COR-L47 (cell line): ENCODE measurements at regions not wholly inside any gene's neighbourhood (a gene's known extent, or its start where the extent isn't known, plus 50 kb on each side); places are given as distances from the start of the nearest gene placed in this dataset.

Experiments used
- DNase-seq: peaks from one replicate; lab custom pipeline; 2025; lab: John Stamatoyannopoulos, UW

DNA sequence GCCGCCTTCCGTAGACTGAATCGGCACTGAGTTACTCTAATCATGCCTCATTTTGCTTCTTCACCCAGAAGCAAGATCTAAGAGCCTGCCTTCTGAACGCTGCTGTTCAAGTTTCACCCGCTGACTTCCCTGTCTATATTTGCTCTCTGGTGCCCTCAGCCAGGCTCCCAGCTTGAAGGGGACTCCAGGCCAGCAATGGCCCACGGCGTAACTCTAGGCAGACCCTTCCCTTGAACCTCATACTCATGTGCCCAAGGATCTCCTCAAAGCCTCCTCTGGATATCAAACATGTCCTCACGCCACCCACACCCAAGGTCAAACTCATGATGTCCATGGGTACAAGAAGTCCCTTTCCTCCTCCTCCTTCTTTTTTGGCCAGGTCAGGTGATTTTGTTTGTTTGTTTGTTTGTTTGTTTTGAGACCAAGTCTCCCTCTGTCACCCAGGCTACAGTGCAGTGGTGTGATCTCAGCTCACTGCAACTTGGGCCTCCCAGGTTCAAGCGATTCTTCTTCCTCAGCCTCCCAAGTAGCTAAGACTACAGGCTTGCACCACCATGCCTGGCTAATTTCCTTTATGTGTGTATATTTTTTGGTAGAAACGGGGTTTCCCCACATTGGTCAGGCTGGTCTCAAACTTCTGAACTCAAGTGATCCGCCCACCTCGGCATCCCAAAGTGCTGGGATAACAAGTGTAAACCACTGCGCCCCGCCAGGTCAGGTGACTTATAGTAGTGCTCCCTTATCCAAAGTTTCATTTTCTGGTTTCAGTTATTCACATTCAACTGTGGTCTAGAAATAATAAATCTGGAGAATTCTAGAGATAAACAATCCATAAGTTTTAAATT, 239.0 kb downstream of the SYK start:
- DNase-seq = no peak

DNA sequence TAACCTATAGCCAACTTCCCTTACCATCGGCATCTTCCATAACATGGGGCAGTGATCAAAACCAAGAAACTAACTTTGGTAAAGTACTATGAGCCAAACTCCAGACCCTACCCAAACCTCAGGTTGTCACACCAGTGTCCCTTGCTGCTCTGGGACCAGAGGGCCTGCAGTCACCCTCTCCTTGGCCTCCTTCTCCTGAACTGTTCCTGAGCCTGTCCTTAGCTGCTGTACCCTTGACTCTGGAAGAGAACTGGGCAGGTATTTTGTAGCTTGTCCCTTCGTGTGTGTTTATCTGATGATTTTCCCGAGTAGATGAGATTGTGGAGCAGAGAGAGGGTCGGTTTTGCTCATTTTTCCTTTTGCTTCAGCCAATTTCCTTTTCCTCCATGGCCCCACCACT, 240.4 kb downstream of the SYK start:
- DNase-seq = no peak

DNA sequence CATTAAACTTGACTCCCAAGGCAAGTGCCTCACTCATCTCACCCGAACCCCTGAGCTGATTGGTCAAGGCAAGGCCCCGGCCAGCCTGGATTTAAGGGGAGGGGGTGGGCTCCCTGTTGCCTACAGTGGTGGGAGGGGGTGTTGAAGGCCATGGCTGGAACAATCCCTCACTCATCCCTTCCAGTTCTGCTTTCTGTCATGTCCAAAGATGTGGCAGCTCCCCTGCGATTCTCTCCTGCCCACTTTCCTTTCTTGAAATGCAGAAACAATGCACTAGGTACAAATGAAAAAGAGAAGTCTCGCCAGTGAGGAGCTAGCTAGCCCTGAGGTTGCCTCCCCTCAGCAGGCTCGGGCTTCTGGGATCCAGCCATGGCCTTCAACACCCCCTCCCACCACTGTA, 240.9 kb downstream of the SYK start:
- DNase-seq = no peak

DNA sequence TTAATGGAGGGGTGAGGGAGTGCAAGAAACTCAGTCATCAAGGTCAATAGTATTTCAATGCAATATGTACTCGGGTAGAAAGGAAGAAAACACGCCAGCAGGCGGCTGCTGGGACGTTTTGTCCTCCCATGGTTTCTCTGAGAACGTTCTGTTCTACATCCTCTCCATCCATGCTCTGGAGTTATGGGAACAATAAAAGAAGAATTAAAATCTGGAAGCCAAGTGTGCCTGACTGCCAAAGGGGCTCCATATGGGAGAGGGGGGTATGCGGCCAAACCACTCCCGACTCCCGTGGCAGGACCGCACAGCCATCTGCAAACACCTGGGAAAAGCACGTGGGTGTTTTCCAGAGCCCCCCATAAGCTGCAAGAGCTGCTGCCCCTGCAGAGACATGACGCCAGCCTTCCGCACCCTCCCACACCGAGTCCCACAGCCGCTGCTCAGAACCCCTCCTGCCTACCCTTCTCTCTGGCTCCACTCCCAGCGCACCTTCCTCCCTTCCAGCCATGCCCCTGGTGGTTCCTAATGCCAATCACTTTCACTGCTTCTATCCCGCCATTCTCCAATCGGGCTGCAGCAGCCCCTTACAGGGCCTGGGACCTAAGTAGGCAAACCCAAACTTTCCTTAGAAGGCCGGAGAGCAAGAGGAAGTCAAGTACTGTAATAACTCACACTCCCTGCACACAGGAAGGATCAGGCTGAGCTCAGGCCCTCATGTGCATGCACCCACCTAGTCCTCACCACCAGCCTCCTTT, 241.6 kb downstream of the SYK start:
- no peak for DNase-seq

DNA sequence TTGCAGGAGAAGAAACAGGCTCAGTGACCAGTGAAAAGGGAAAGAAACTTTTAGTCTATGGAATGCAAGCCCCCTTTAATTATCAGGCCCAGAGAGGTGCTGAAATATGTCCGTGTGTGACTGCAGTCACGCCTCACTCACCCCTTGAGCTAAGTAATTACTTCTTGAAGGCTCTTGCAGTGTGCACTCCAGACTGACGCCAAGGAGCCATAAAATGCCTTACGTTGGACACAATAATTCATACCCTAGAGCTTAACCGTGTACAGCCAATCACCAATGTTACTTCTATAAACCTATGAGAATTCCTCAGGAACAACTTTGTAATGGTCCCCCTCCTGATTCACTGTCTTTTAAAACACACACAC, 242.2 kb downstream of the SYK start:
- DNase-seq = no peak

DNA sequence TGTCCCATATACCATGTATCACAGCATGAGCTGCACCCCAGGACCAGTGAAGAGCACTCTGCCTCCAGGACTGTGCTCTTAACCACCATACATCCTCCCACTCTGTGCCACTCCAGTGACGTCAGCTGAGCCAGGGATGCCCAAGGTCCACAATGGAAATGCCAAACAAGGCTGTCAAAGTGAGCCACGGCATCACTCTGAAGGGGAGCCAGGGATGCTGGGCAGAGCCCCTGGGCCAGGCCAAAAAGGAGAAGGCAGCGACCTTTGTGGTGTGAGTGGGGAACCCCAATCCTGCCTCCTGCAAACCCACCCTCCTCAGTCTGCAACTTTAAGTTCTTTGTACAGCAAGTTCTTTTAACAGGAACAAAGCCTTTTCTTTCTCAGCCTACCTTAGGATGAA, 242.7 kb downstream of the SYK start:
- no peak for DNase-seq

DNA sequence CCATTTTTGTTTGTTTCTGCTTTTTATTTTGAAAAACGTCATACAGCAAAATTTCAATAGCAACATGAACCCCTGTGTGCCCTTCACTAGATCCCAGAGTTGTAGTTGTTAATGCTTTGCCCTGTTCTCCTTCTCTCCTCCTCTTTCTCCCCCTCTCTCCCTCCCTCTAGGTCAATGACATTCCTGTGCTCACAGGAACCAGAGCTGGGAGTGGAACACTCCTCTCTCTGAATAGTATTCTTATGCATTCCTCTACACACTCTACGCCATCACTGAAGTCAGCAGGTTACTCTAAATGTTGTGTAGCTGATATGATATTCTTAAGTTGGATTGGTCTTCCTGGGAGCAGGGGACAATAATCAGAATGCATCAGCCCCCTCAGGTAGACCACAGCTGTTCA, 243.4 kb downstream of the SYK start:
- DNase-seq = no peak

DNA sequence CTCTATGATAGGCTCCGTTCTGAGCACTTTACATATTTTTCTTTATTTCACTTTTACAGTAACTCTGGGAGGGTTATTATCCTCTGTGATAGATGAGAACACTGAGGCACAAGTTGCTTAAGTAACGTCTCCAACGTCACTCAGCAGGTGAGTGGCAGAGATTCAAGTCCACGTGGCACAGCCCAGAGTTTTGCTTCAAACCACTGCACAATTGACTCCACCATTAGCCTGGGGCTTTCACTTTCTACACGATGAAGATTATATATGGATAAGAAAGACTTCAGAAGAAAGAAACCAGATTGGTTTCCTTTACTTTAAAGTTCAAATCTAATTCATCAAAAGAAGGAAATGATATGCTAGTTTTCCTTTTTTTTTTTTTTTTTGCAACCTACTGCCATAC, 245.9 kb downstream of the SYK start:
- DNase-seq = no peak

DNA sequence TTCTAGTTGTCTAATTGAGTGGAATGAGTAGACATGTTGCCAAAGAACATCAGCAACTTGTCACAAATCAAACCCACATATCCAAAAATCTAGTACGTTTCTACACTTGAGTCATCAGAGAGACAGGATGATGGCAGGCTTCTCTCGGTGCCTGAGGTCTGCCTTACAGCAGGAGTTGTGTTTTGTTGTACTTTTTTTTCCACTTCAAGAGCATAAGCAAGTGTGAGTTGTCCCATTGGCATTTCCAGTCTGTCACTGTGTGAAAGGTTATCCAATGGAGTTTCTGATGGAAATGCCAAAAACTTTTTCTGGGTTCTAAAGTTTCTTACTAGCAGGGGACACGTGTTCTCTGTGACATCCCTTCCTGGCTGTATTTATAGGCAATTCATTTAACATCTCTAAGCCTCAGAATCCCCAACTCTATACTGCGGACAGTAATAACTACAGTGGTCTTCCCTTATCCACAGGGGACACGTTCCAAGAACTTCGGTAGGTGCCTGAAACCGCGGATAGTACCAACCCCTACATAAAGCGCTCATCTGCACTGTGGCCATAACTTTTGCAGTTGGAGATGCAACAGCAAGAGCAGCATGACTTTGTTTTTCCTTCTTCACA, 246.5 kb downstream of the SYK start:
- no peak for DNase-seq

DNA sequence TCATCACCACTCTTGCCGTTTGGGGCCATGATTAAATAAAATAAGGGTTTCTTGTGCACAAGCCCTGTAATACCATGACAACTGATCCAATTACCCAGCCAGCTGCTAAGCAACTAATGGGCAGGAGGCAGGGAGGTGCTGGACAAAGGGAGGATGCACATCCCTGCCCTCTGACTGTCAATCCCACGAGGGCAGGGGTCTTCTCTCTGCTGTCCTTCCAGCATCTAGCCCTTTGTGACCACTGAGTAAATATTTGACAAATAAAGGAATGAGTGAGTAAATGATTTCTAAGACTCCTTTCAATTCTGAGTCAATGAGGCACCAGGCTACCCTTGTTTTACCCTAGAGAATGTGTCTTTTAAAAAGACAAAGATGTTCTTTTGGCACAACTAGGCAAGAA, 247.1 kb downstream of the SYK start:
- no peak for DNase-seq

DNA sequence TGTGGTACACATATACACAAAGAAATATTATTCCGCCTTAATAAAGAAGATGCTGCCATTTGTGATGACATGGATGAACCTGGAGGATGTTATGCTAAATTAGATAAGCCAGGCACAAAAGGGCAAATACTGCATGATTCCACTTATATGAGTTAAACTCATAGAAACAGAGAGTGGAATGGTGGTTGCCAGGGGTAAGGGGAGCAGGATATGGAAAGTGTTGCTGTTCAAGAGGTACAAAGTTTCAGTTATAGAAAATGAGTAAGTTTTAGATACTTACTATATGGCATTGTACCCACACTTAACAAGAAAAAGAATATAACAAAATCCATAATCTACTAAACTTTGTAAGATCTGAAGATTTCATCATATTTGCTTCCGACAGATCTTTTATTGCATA, 252.2 kb downstream of the SYK start:
- DNase-seq = no peak

DNA sequence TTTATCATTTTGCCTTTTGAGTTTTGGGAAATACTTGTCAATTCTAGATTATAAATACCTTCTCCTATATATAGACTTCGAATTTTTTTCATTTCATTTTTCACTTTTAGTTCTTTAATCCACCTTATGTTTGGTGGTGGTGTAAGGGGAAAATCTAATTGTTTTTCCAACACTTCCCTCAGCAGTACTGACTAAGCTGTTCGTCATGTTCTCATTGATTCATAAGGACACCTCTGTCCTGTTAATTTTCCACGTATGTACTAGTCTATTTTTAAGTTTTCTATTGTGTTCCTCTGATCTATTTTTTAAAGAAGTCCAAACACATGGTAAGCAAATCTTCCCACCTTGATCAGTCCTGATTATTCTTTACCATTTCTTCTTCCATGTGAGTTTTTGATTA, 254.2 kb downstream of the SYK start:
- DNase-seq = no peak

DNA sequence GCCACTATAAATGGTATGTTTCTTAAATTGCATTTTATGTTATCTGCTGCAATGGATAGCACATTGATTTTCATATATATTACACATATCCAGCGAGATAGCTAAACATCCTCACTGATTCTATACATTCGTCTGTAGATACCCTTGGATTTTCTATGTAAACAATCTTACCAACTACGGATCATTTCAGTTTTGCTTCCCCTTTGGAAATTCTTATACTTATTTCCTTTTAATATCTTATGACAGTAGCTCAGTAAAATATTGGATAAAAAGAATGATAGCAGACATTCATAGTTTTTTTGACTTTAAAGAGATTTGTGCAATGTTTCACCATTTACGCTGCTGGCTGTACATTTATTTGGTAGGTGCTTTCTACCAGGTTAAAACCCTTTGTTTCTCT, 254.9 kb downstream of the SYK start:
- DNase-seq = no peak

DNA sequence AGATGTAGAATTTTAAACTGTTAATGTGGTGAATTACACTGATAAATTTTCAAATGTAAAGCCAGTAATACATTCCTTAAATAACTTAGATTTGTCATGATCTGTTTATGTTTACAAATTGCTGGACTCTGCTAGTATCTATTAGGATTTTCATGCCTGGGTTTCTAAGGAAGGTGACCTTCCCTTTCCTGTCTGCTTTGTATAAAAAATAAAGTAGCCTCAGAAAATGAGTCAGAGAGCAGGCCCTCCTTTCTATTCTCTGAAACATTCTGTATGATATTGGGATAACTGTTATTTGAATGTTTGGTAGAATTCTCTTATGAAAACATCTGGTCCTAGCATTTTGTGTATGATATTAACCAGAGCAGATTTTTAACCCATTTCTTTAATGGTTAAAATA, 255.3 kb downstream of the SYK start:
- no peak for DNase-seq

DNA sequence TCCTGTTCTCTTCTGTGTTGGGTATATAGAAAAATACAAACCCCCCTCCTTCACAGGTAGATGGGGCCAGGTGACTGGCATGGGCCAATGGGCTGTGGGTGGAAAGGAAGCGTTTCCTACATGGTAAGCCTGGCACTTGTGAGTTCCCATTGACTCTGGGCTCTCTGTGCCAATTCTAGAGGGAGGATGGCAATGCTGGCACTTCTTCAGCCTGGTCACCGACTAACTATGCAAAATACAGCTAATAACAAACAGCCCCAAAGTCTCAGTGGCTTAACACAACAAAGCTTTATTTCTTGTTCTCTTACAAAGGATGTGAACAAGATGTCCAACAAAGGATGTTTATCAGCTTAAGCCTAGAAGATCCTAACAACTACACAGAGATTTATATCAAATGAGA, 258.1 kb downstream of the SYK start:
- DNase-seq = no peak

DNA sequence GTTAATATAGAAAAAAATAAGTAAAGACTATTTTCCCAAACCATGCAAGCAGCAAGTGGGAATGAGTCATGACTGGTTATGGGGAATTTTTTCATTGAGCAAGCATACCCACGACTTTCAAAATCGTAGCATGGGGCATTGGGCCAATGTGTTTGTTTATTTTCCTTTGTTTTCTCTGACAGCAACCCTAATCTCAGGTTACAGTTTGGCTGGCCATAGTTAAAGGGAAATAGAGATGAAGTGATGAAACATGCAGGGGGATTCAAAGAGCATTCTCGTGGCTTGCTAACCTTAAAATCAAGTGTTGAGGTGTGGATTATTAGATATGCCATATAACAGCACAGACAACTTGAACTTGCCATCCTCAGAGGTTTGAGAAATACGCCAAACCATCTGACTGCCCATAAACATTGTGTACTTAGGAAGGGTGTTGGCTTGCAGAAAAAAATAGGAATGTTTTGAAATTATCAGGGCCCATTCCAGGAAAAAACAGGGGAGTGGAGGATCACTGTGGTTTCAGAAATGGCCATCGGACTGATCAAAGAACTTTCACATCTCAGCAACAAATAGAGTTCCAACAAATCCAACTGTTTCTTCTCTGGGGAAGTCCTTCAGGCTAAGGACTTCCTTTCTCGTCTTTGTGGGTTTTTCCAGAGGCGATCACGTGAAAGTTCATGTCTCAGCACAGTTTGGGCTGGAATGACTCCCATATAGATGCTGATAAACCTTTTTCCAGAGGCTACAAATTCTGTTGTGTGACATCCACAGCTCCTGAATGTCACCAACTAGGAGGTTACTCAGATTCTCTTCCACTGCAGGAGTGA, 259.1 kb downstream of the SYK start:
- peak; percentile 56 for DNase-seq

DNA sequence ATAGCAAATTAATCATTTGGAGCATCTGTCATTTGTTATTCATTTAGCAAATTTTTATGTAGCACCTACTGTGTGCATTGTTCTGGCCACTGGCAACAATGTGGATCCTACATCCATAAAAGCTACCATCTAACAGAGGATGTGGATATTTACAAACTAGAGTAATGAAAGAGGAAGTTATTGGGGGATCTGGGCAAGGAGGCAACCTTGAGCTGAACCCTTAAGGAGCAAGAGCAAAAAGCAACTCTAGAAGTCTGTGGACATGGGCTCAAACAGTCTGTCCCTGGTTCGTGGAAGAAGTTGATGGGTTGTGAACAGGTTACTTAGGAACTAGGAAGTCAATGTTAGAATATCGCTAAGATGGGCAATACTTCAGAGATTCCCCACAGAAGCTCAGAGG, 259.9 kb downstream of the SYK start:
- DNase-seq = no peak

DNA sequence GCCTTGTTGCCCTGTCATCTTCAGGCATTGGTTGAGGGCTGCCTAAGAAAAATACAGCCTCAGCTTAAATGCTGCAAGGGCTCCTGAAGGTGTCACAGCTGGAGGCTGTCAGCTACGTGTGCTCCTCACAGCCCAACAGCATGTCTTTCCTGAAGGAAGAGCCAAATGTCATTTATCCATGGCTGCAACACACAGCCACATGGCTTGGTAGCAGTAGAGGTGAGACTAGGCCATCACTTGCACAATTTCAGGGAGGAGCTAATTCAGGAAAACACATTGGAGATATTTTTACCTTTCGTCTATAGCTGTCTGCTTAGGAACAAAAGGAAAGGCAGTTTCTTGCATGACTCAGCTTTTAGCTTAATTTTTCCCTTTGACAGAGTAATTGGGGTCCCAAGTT, 260.7 kb downstream of the SYK start:
- no peak for DNase-seq

DNA sequence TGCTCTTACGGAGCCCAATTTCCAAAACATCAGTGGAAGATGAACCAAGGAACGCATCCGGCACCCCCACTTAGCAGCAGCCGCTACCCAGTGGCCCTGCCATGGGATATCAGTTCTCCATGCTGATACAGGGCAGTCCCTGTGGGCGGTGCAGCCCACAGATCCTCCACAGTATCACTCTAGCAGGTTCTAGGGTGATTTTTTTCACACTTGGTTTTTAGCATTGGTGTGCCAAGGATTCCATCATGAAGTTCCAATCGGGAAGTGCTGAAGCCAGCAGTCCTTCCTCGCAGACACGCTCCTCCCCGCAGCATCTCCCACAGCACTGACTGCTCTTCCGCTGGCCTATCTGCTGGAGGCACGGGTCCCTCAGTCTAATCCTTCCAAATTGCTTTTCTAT, 261.9 kb downstream of the SYK start:
- DNase-seq = no peak

DNA sequence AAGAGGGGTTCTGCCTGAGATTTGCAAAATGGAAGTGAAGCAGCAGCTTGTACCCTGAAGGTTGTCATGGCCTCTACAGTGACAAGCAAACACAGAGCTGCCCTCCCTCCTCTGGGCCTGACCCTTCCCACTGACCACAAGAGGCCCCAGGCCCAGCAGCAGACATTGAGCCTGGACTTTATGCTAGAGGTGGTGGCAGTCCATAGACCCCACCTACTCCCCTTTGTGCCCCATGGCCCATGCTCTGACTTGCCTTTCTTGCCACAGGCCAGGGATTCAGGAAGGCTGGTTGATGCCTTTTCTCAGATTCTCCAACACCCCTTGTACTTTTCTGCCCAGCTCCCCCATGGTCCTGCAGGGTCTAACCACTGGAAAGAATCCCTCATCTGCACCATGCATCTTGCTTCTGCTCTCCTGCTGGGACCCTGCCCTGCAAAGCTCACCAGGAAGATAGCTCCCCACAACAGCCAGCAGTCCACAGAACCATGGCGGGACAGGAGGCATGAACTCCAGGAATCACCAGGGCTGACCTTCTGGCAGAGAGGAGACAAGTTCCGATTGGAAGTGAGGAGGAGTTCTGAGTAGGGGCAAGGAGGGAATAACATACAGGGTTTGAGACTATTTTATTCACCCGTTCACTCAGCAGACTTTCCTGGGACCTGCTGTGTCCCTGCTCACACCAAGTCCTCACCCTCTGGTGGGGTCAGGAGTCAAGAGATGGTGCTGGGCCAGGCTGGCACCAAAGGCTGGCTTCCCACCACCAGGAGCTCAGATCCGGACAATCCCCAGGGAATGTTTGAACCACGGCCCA, 263.8 kb downstream of the SYK start:
- DNase-seq = no peak

DNA sequence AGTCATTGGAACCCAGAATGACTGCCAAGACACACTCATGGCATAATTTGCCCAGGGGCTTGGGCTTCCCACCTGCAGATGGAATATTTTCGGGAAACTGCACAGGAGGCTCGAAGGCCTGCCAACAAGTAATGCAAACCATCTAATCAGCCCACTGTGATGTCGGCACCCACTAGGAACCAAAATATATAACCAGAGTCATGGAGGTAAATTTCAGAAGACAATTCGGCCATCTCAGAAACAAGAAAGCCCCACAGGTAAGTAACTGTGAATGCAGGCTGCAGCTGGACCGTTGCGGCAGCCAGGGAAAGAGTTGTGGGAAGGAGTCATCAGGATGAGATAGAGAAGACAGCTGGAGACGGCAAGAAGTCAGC, 264.4 kb downstream of the SYK start:
- DNase-seq = no peak

DNA sequence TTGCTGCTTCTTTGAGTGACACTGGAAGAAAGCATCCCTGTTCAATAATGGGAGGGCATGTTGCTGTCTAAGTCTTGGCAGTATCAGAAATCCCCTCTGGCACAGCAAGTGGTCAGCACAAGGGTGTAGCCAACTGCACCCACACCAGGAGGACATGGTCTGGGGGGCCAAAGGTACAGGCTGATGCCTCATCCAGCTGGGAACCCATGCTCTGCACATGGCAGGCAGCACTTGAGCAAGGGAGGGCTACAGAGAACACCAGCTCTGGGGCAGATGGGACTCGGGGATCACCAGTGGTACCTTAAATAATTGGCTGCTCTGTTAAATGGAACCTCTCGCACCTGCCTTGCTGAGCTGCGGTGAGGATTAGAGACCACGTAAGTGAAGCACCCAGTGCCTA, 265.2 kb downstream of the SYK start:
- DNase-seq = no peak
